Muscle of leg (tissue), 3 donors: ENCODE measurements at regions not wholly inside any gene's neighbourhood (a gene's known extent, or its start where the extent isn't known, plus 50 kb on each side); places are given as distances from the start of the nearest gene placed in this dataset.

Experiments used
- DNase-seq: peaks from one replicate; pipeline ENCODE4 v3.0.0; 2013
- H3K27ac ChIP-seq: one replicate; pipeline ENCODE4 v1.5.1; 2013; ENCODE audit warnings: mild to moderate bottlenecking, low read length, control low read depth
- H3K27me3 ChIP-seq: one replicate; pipeline ENCODE4 v1.6.1; 2013; ENCODE audit warnings: low read length; ENCODE audit not compliant: control insufficient read depth, insufficient read depth
- H3K36me3 ChIP-seq: one replicate; pipeline ENCODE4 v1.6.1; 2013; ENCODE audit warnings: low read length; ENCODE audit not compliant: control insufficient read depth, insufficient read depth
- H3K4me1 ChIP-seq: one replicate; pipeline ENCODE4 v1.6.1; 2013; ENCODE audit warnings: low read length; ENCODE audit not compliant: control insufficient read depth, insufficient read depth
- H3K4me3 ChIP-seq: one replicate; pipeline ENCODE4 v1.5.1; 2013; ENCODE audit warnings: low read length, control low read depth
- H3K9me3 ChIP-seq: replicated peaks from 2 replicates; pipeline ENCODE4 v1.6.1; 2013; ENCODE audit warnings: low read depth, low read length; ENCODE audit not compliant: control insufficient read depth
- WGBS: methylation state at CpG from one replicate; pipeline ENCODE4 v1.1.5; 2013; ENCODE audit warnings: missing lambda C conversion rate; ENCODE audit not compliant: insufficient coverage; 5-methylcytosine and 5-hydroxymethylcytosine counted together

- no peak for DNase-seq
- Histone ChIP-seq H3K27me3 (no peaks in the 10 kb centered on the region), H3K36me3 (no peaks in the 10 kb centered on the region), H3K9me3 (no peaks in the 10 kb centered on the region), H3K4me3 (no peak overlapping the region), H3K27ac (no peak overlapping the region), H3K4me1 (no peaks in the 10 kb centered on the region)
- 43% methylated on average over 4 of the region's 8 CpGs for WGBS
Measured at GRCh38 chr13:79226250-79226649, 179.8 kb downstream of the RBM26 start.

GRCh38 chr13:79225487-79226232, 180.4 kb downstream of the RBM26 start:
- Histone ChIP-seq H3K4me1 (no peaks in the 10 kb centered on the region), H3K9me3 (no peaks in the 10 kb centered on the region), H3K36me3 (no peaks in the 10 kb centered on the region), H3K27me3 (no peaks in the 10 kb centered on the region), H3K27ac (no peak overlapping the region), H3K4me3 (no peak overlapping the region)
- DNase-seq, result peak; percentile 16
- WGBS, result 38% methylated on average over 4 of the region's 5 CpGs

- WGBS, result 92% methylated on average over 4 of the region's 4 CpGs
Measured at GRCh38 chr13:79222427-79223205, 183.4 kb downstream of the RBM26 start.

GRCh38 chr13:79212064-79212619, 193.9 kb downstream of the RBM26 start:
- no peak for DNase-seq
- Histone ChIP-seq H3K27ac (no peak overlapping the region), H3K4me1 (no peaks in the 10 kb centered on the region), H3K4me3 (no peak overlapping the region), H3K36me3 (no peaks in the 10 kb centered on the region), H3K9me3 (no peaks in the 10 kb centered on the region), H3K27me3 (no peaks in the 10 kb centered on the region)
- no CpG with 5 or more reads among the region's 10 CpGs for WGBS

More at GRCh38 chr13:79222427-79223205, 183.4 kb downstream of the RBM26 start:
- Histone ChIP-seq H3K27ac (no peak overlapping the region), H3K9me3 (no peaks in the 10 kb centered on the region), H3K27me3 (no peaks in the 10 kb centered on the region), H3K4me1 (no peaks in the 10 kb centered on the region), H3K36me3 (no peaks in the 10 kb centered on the region), H3K4me3 (no peak overlapping the region)
- DNase-seq, result no peak

GRCh38 chr13:79211377-79211776, 194.7 kb downstream of the RBM26 start:
- WGBS, result no CpG with 5 or more reads among the region's 1 CpG
- no peak overlapping the region for H3K27ac ChIP-seq
- H3K9me3 ChIP-seq, result no peaks in the 10 kb centered on the region
- H3K4me3 ChIP-seq, result no peak overlapping the region
- no peaks in the 10 kb centered on the region for H3K36me3 ChIP-seq
- no peaks in the 10 kb centered on the region for H3K27me3 ChIP-seq
- H3K4me1 ChIP-seq, result no peaks in the 10 kb centered on the region
- no peak for DNase-seq

GRCh38 chr13:79197933-79198332, 208.1 kb downstream of the RBM26 start:
- Histone ChIP-seq H3K9me3 (no peaks in the 10 kb centered on the region), H3K4me3 (no peak overlapping the region), H3K36me3 (no peaks in the 10 kb centered on the region), H3K27me3 (no peaks in the 10 kb centered on the region), H3K27ac (no peak overlapping the region), H3K4me1 (no peaks in the 10 kb centered on the region)
- WGBS, result no CpG with 5 or more reads among the region's 2 CpGs
- no peak for DNase-seq

- WGBS, result 71% methylated on average over 1 of the region's 3 CpGs
- no peaks in the 10 kb centered on the region for H3K27me3 ChIP-seq
- no peak for DNase-seq
- H3K9me3 ChIP-seq, result no peaks in the 10 kb centered on the region
- H3K27ac ChIP-seq, result no peak overlapping the region
- no peaks in the 10 kb centered on the region for H3K36me3 ChIP-seq
- no peaks in the 10 kb centered on the region for H3K4me1 ChIP-seq
- H3K4me3 ChIP-seq, result no peak overlapping the region
Measured at GRCh38 chr13:79196843-79197242, 209.2 kb downstream of the RBM26 start.

- H3K9me3 ChIP-seq, result no peaks in the 10 kb centered on the region
- no peaks in the 10 kb centered on the region for H3K36me3 ChIP-seq
- no peak for DNase-seq
- H3K4me1 ChIP-seq, result no peaks in the 10 kb centered on the region
- H3K27ac ChIP-seq, result no peak overlapping the region
- no peaks in the 10 kb centered on the region for H3K27me3 ChIP-seq
- WGBS, result no CpG with 5 or more reads among the region's 3 CpGs
- H3K4me3 ChIP-seq, result no peak overlapping the region
Measured at GRCh38 chr13:79196366-79196765, 209.7 kb downstream of the RBM26 start.

GRCh38 chr13:79194727-79195126, 211.3 kb downstream of the RBM26 start:
- no peaks in the 10 kb centered on the region for H3K4me1 ChIP-seq
- no peak overlapping the region for H3K27ac ChIP-seq
- H3K4me3 ChIP-seq, result no peak overlapping the region
- H3K36me3 ChIP-seq, result no peaks in the 10 kb centered on the region
- DNase-seq, result no peak
- no peaks in the 10 kb centered on the region for H3K27me3 ChIP-seq
- no peaks in the 10 kb centered on the region for H3K9me3 ChIP-seq
- no CpG with 5 or more reads among the region's 2 CpGs for WGBS

- Histone ChIP-seq H3K36me3 (no peaks in the 10 kb centered on the region), H3K9me3 (no peaks in the 10 kb centered on the region), H3K4me3 (no peak overlapping the region), H3K4me1 (no peaks in the 10 kb centered on the region), H3K27ac (no peak overlapping the region), H3K27me3 (no peaks in the 10 kb centered on the region)
- WGBS, result no CpG with 5 or more reads among the region's 3 CpGs
- no peak for DNase-seq
Measured at GRCh38 chr13:79194272-79194671, 211.8 kb downstream of the RBM26 start.
